CD1c-positive myeloid dendritic cell (primary cell): ENCODE measurements at regions not wholly inside any gene's neighbourhood (a gene's known extent, or its start where the extent isn't known, plus 50 kb on each side); places are given as distances from the start of the nearest gene placed in this dataset.
"Not testable (repeated sequence)": the region's sequence is repeated elsewhere in the genome, so short reads cannot be mapped to it uniquely, and the experiment has no call there.

Experiments
- DNase-seq: peaks from one replicate; pipeline ENCODE4 v3.0.0-alpha.2; 2016; ENCODE audit errors: extremely low spot score

GRCh38 chr12:60693019-60693626 lies 1097.3 kb downstream of the SLC16A7 start:
- no peak for DNase-seq

- DNase-seq: no peak
Measured at GRCh38 chr12:60704171-60704914, 1108.5 kb downstream of the SLC16A7 start.

DNA sequence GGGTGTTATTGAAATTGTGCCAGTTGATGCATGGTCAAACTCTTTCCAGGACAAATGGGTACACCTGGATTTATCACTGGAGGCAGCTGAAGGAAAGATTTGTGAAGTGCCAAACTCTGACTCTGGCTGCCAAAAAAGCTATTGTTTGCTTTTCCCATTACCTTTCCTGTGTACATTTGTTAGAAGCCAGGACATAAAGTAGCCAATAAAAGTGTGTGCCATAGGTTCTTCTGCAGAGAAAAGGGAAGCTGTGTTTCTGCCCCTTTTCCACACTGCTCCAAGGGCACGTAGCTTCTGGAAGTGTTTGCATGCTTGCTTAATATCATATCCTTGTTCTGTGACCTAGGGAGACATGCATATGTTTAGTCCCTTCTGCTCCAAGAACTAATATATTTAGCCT lies 1114.4 kb downstream of the SLC16A7 start:
- DNase-seq: no peak

GRCh38 chr12:60714141-60714900 lies 1118.5 kb downstream of the SLC16A7 start:
- DNase-seq: no peak

DNA sequence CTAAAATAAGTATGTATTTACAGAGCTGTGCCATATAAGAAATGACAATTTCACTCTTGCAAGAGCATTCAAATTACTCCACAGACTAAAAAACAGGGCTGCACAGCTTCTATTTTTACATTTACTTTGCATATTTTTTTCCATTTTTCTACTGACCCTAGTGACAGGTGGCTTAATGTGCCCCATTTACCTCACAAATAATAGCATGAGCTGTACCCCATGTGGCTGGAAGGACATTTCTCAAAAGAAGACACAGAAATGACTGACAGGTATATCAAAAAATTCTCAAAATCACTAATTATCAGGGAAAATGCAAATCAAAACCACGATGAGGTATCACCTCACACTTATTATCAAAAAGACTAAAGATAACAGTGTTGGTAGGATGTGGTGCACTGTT lies 1128.6 kb downstream of the SLC16A7 start:
- no peak for DNase-seq

GRCh38 chr12:60724984-60725383 lies 1129.2 kb downstream of the SLC16A7 start:
- DNase-seq: no peak

DNA sequence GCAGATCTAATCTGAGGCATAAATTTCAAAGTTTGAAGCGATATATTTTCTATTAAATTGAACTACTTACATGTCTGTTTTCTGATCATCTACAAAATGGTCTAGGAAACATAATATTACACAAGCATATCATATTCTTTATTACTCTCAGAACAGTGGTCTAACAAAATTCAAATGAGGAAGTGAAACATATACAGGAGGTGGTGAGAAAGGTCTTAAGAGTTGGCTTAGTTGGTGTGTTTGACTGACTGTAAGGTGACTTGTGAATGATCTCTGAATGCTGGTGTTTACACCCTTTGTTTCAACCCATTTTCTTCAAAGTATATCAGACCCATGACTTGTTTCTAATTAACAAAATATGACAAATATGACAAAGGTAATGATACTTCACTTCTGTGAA lies 1156.8 kb downstream of the SLC16A7 start:
- DNase-seq: no peak

DNA sequence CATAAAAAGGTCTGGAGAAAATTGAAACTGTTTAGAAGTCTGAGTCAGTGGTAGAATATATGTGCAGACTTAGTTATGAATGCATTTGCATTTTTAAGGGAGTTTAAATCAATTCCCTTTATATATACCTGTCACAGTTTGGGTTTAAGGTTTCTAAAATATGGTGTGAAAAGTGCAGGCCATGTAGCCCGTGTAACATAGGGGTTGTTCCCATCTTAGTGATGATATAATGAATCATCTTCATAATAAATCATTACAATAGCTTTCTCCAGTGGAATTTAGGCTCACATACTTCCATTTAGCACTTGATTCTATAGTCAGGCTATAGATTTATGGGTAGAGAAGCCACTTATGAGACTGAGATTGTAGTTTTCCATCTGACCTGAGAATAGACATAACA lies 1162.4 kb downstream of the SLC16A7 start:
- no peak for DNase-seq

DNA sequence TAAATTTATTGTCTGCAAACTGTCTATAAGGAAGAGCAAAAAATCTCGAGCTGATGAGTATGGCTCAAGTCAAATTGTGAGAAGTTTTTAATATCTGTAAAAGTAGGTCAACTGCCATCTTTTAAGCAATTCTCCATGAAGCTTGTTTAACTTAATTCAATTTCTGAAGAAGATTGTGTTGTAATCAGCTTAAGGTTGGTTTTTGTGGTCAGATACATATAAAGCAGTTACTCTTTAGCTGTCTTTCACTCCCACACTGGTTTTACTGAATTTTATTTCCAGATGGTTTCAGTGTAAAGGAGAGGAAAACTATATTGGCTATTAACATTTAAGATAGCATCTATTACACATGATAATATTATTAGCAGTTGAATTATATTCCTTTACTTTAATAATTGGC lies 1165.1 kb downstream of the SLC16A7 start:
- DNase-seq: no peak

DNA sequence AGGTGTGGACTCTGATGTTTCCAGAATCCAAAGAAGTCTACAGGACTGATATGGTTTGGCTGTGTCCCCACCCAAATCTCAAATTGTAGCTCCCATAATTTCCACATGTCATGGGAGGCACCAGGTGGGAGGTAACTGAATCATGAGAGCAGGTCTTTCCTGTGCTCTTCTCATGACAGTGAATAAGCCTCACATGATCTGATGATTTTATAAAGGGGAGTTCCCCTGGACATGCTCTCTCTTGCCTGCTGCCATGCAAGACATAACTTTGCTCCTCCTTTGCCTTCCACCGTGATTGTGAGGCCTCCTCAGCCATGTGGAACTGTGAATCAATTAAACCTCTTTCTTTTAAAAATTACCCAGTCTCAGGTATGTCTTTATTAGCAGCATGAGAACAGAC lies 1205.3 kb downstream of the SLC16A7 start:
- not testable (repeated sequence) for DNase-seq

- DNase-seq: no peak
Measured at GRCh38 chr12:60803147-60803546, 1207.3 kb downstream of the SLC16A7 start.

GRCh38 chr12:60805364-60805763 lies 1209.5 kb downstream of the SLC16A7 start:
- no peak for DNase-seq

GRCh38 chr12:60819794-60820193 lies 1224.0 kb downstream of the SLC16A7 start:
- DNase-seq: no peak

GRCh38 chr12:60822580-60822979 lies 1226.8 kb downstream of the SLC16A7 start:
- no peak for DNase-seq

DNA sequence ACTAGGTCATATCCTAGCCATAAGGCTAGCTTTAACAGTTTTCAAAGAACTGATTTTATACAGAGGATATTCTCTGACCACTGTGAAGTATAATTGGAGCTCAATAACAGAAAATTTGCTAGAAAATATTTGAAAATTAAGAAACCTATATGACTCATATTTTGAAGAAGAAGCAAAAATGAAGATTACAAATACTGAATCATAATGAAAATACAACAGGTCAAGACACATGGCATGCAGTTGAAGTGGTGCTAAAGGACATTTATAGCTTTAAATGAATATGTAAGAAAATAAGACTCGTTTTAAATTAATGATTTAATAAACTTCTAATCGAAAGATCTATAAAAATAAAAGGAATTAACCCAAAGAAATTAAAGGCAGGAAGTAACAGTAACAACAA lies 1234.6 kb downstream of the SLC16A7 start:
- DNase-seq: no peak

GRCh38 chr12:60832290-60832689 lies 1236.5 kb downstream of the SLC16A7 start:
- no peak for DNase-seq

DNA sequence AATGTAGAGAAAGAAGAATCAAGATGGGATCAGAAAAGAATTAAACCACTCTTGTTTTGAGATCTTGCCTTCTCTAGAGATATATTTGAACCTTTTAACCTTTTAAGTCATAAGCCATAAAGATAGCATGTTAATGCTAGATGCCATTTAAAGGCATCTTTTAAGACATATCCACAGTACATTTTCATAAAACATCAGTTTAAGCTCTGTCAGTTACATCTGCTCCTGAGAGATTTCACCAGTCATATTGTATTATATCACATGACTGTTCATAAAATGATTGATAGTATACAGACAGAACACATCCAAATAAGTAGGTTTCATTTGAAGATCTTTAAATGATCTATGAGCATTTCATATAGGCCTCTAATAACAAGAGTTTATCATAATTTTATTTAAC lies 1238.5 kb downstream of the SLC16A7 start:
- no peak for DNase-seq

DNA sequence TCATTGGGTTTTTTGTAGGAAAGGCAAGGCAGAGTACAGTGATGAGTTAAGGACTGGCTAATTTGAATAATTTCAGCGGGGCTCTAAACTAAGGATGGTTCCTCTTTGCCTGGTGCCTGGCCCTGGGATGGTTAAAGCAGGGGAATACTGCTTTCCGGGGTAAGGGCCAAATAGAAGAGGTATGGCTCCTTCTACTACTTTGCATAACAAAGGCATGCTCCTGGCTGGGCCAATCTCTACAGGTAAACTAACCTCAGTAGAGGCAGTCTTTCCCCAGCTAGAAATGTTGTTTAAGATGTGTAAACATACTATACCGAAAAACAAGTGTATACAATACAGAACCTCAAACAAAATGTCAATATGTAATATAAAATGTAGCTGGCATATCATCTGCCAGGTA lies 1239.0 kb downstream of the SLC16A7 start:
- no peak for DNase-seq

DNA sequence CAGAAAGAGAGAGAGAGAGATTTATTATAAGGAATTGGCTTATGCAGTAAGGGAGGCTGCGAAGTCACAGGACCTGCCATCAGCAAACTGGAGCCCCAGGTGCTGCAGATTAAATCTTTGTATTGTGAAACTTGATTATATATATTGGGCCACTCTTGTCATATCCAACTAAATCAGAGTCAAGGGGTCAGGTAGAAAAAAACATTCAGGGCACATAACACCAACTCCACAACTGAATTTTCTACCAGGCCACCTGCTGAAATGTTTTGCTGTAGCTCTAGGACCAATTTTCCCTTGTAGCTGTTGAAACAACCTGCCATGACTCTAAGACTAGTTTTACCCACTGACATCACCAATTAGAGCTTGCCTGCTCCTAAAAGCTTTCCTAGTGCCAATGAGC lies 1240.8 kb downstream of the SLC16A7 start:
- DNase-seq: no peak

- no peak for DNase-seq
Measured at GRCh38 chr12:60842181-60842580, 1246.4 kb downstream of the SLC16A7 start.

GRCh38 chr12:60844101-60844500 lies 1248.3 kb downstream of the SLC16A7 start:
- DNase-seq: no peak

GRCh38 chr12:60844875-60845274 lies 1249.0 kb downstream of the SLC16A7 start:
- DNase-seq: no peak

DNA sequence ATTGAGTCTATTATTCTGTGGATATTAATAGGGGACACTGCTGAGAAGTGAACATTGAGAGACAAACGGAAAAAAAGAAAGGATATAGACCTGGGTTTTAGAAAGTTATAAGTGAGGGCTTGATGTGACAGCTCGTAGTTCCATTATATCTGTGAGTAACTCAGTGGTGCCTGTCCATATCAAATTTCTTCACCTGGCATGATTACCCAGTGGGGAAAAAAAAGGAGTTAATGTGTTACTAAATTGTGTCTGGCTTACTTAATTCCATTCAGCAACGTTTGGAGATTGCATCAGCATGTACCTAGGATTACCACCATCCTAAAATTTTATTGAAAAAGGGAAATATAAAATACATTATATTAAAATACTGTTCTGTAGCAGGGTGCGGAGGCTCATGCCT lies 1249.9 kb downstream of the SLC16A7 start:
- DNase-seq: no peak
